A549 (cell line): ENCODE measurements at regions not wholly inside any gene's neighbourhood (a gene's known extent, or its start where the extent isn't known, plus 50 kb on each side); places are given as distances from the start of the nearest gene placed in this dataset.

Experiments
- ATAC-seq, 2 experiments: fragments of 200-7000 bp in 1 of 2; fragments of >200 bp in 1 of 2; cut with Nextera tagmentation in 1 of 2; cut with Tn5 transposase in 1 of 2; 3 replicates each; pipeline versions ENCODE4 v1.8.0 to v1.9.1; 2018 to 2020; ENCODE audit warnings: mild to moderate bottlenecking in 1 of 2, moderate library complexity in 1 of 2
- CTCF ChIA-PET: fragments of 300-600 bp; sonication (Branson Sonifier 250); formaldehyde crosslinking; extraction: SDS; loops from one replicate; lab custom pipeline; 2021; ENCODE audit warnings: antibody characterized with exemption, inconsistent platforms; lab: Yijun Ruan, JAX
- POLR2A ChIA-PET: fragments of 350-600 bp; formaldehyde crosslinking; extraction: SDS; loops from one replicate; lab custom pipeline; 2021; ENCODE audit warnings: antibody characterized with exemption, inconsistent platforms; lab: Yijun Ruan, JAX
- DNase-seq, 2 experiments: peaks; one replicate each; pipeline versions ENCODE4 v3.0.0 to v3.0.0-alpha.2; 2011 to 2016; ENCODE audit warnings: low read depth in 1 of 2, low spot score in 1 of 2
- FAIRE-seq: peaks from 2 replicates; lab custom pipeline; 2011; peaks lifted over from hg19 to GRCh38; lab: Jason Lieb, UNC
- H3K27ac ChIP-seq, 2 experiments: fragments of >200 bp; sonication (Bioruptor Twin); formaldehyde crosslinking; 3 replicates each; pipeline ENCODE4 v1.5.1; 2016 to 2017
- H3K4me1 ChIP-seq: fragments of >200 bp; sonication (Bioruptor Twin); formaldehyde crosslinking; 3 replicates; pipeline ENCODE4 v1.6.1; 2016
- H3K4me2 ChIP-seq: fragments of >200 bp; sonication (Bioruptor Twin); formaldehyde crosslinking; 3 replicates; pipeline ENCODE4 v1.6.1; 2016
- H3K4me3 ChIP-seq: fragments of >200 bp; sonication (Bioruptor Twin); formaldehyde crosslinking; 3 replicates; pipeline ENCODE4 v1.5.1; 2016
- H3K9me3 ChIP-seq: fragments of >200 bp; sonication (Bioruptor Twin); formaldehyde crosslinking; 3 replicates; pipeline ENCODE4 v1.6.1; 2016
- EHF ChIP-seq: fragments of 250-450 bp; sonication (Bioruptor Pico); IDR thresholded peaks from 2 replicates; pipeline ENCODE4 v1.5.0; 2020; ENCODE audit warnings: mild to moderate bottlenecking
- EP300 ChIP-seq, 2 experiments: fragments of >200 bp; sonication (Bioruptor Twin); formaldehyde crosslinking; IDR thresholded peaks; 2 replicates in 1 of 2; 3 replicates in 1 of 2; pipeline ENCODE4 v1.6.1; 2016 to 2017
- FOSL2 ChIP-seq, 2 experiments: fragments of 450-650 bp in 1 of 2; fragments of >200 bp in 1 of 2; sonication (Bioruptor Twin) in 1 of 2; formaldehyde crosslinking; IDR thresholded peaks; 2 replicates each; pipeline versions ENCODE4 v1.5.0 to v1.6.1; 2016 to 2020; ENCODE audit warnings: mild to moderate bottlenecking in 1 of 2, moderate library complexity in 1 of 2
- KDM1A ChIP-seq: fragments of 200-600 bp; sonication (generic); IDR thresholded peaks from 2 replicates; pipeline ENCODE4 v1.6.1; 2016; ENCODE audit warnings: low read depth, mild to moderate bottlenecking
- MAZ ChIP-seq: fragments of 150-350 bp; IDR thresholded peaks from 2 replicates; pipeline ENCODE4 v1.6.1; 2014; ENCODE audit warnings: antibody characterized with exemption, low read depth, low read length, borderline replicate concordance
- PHF8 ChIP-seq: fragments of 200-600 bp; sonication (generic); IDR thresholded peaks from 2 replicates; pipeline ENCODE4 v1.6.1; 2016; ENCODE audit warnings: low read depth, mild to moderate bottlenecking, antibody characterized with exemption, moderate library complexity, borderline replicate concordance
- RCOR1 ChIP-seq: fragments of 150-350 bp; IDR thresholded peaks from 2 replicates; pipeline ENCODE4 v1.6.1; 2014; ENCODE audit warnings: antibody characterized with exemption, low read length, low read depth
- RFX5 ChIP-seq: fragments of 450-650 bp; IDR thresholded peaks from 2 replicates; pipeline ENCODE4 v1.7.1; 2014; ENCODE audit warnings: antibody characterized with exemption, mild to moderate bottlenecking, moderate library complexity
- SMC3 ChIP-seq: fragments of >200 bp; sonication (Bioruptor Twin); formaldehyde crosslinking; IDR thresholded peaks from 3 replicates; pipeline ENCODE4 v1.6.1; 2018; ENCODE audit warnings: inconsistent platforms
- TFCP2L1 ChIP-seq: fragments of 250-450 bp; sonication (Bioruptor Pico); IDR thresholded peaks from 2 replicates; pipeline ENCODE4 v1.5.0; 2021; ENCODE audit warnings: mild to moderate bottlenecking
- ZFP36 ChIP-seq: fragments of 450-650 bp; IDR thresholded peaks from 2 replicates; pipeline ENCODE4 v1.6.1; 2014; ENCODE audit warnings: borderline replicate concordance; ENCODE audit not compliant: partially characterized antibody
- WGBS: methylation state at CpG from one replicate; pipeline ENCODE4 v1.1.6; 2017; ENCODE audit errors: missing lambda C conversion rate; 5-methylcytosine and 5-hydroxymethylcytosine counted together
- TF ChIP-seq, protein P1 (sequence below): fragments of 250-450 bp; sonication (Bioruptor Pico); IDR thresholded peaks from 2 replicates; pipeline ENCODE4 v1.5.0; 2020; ENCODE audit warnings: low read depth, mild to moderate bottlenecking, moderate library complexity
- TF ChIP-seq, protein P2 (sequence below): fragments of 200-600 bp; sonication (generic); IDR thresholded peaks from 2 replicates; pipeline ENCODE4 v1.6.1; 2016; ENCODE audit warnings: antibody characterized with exemption, mild to moderate bottlenecking, moderate library complexity
- TF ChIP-seq, protein P3 (sequence below): fragments of >200 bp; sonication (Bioruptor Twin); formaldehyde crosslinking; IDR thresholded peaks from 3 replicates; pipeline ENCODE4 v1.5.1; 2016
- TF ChIP-seq, protein P4 (sequence below): IDR thresholded peaks from 2 replicates; pipeline ENCODE4 v1.6.1; 2012

DNA sequence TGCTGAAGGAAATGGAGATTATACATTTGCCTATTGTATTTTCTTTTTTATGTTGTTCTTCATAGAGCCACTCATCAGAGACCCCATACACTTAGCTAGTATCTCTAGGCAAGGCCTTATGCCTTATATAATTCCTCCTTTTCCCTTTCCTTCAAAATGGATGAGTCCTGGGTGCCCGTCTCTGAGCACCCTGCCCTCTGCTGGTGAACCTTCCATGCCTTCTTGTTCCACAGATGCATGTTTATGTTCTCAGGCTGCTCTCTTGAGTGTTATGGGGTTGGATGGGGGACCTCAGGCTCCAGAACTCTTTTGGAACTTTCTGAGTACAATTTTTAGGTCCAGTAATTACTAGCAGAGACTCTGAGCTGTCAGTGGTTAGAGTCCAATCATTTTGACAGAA lies 368.6 kb upstream of the SPRED2 start:
- CTCF ChIA-PET = no interaction called here
- FAIRE-seq (no peak), DNase-seq (peak in 1 of 2 experiments; percentile 41), ATAC-seq (peak; percentile 54 to 74; a peak in 3 of 6 replicates)
- H3K27ac ChIP-seq = no peak overlapping the region
- POLR2A ChIA-PET = no interaction called here
- no peaks in the 10 kb centered on the region for H3K9me3 ChIP-seq
- no peaks in the 10 kb centered on the region for H3K4me1 ChIP-seq
- TF ChIP-seq KDM1A (no peak), SMC3 (0 out of 3 replicates have a peak, but pooled peaks have one; percentile 18), RCOR1 (no peak), EP300 (IDR thresholded peaks at IDR 0.05) (no peak), RFX5 (no peak), FOSL2 (IDR thresholded peaks at IDR 0.05) (no peak), FOSL2 (CRISPR knock-in tag; IDR thresholded peaks at IDR 0.05) (no peak)
- TF ChIP-seq, protein P1, sequence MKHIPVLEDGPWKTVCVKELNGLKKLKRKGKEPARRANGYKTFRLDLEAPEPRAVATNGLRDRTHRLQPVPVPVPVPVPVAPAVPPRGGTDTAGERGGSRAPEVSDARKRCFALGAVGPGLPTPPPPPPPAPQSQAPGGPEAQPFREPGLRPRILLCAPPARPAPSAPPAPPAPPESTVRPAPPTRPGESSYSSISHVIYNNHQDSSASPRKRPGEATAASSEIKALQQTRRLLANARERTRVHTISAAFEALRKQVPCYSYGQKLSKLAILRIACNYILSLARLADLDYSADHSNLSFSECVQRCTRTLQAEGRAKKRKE = no peak
- TF ChIP-seq, protein P2, sequence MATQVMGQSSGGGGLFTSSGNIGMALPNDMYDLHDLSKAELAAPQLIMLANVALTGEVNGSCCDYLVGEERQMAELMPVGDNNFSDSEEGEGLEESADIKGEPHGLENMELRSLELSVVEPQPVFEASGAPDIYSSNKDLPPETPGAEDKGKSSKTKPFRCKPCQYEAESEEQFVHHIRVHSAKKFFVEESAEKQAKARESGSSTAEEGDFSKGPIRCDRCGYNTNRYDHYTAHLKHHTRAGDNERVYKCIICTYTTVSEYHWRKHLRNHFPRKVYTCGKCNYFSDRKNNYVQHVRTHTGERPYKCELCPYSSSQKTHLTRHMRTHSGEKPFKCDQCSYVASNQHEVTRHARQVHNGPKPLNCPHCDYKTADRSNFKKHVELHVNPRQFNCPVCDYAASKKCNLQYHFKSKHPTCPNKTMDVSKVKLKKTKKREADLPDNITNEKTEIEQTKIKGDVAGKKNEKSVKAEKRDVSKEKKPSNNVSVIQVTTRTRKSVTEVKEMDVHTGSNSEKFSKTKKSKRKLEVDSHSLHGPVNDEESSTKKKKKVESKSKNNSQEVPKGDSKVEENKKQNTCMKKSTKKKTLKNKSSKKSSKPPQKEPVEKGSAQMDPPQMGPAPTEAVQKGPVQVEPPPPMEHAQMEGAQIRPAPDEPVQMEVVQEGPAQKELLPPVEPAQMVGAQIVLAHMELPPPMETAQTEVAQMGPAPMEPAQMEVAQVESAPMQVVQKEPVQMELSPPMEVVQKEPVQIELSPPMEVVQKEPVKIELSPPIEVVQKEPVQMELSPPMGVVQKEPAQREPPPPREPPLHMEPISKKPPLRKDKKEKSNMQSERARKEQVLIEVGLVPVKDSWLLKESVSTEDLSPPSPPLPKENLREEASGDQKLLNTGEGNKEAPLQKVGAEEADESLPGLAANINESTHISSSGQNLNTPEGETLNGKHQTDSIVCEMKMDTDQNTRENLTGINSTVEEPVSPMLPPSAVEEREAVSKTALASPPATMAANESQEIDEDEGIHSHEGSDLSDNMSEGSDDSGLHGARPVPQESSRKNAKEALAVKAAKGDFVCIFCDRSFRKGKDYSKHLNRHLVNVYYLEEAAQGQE = no peak
- TF ChIP-seq, protein P3, sequence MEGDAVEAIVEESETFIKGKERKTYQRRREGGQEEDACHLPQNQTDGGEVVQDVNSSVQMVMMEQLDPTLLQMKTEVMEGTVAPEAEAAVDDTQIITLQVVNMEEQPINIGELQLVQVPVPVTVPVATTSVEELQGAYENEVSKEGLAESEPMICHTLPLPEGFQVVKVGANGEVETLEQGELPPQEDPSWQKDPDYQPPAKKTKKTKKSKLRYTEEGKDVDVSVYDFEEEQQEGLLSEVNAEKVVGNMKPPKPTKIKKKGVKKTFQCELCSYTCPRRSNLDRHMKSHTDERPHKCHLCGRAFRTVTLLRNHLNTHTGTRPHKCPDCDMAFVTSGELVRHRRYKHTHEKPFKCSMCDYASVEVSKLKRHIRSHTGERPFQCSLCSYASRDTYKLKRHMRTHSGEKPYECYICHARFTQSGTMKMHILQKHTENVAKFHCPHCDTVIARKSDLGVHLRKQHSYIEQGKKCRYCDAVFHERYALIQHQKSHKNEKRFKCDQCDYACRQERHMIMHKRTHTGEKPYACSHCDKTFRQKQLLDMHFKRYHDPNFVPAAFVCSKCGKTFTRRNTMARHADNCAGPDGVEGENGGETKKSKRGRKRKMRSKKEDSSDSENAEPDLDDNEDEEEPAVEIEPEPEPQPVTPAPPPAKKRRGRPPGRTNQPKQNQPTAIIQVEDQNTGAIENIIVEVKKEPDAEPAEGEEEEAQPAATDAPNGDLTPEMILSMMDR = peak; percentile 32; the same call in 1 of the 3 replicates
- H3K4me3 ChIP-seq = no peak overlapping the region
- WGBS = 0% methylated on average over 1 of the region's 1 CpG
- no peak overlapping the region for H3K4me2 ChIP-seq

DNA sequence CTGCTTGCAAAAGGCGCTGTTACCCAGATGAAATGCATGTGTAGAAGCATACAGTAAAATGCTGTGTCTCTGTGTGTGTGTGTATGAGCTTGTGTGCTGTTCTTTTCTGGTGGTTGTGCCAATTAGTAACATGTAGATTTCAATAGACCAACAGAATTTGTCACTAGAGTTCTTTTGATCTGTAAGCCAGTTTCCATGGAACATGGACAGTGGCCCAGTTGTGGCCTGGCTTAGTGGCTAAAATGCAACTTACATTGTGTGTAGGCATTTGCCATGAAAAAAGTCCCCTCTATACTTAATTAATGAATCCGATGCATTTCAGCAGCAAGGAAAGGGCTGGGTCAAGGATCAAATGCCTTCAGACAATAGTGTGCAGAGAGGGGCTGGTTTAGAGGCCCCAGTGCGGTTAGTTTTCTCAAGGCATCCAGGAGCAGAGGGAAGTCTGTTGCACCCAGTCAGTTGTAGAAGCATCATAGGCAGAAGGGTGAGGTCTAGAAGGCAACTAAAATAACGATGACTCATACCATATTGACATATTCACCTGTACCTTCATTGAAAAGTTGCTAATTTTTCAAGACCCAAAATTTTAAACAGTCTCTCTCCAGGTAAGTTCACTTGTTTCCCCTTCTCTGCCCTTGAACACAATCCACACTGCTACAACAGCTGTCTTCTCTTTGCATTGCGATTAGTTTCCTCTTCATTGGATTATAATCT lies 366.9 kb upstream of the SPRED2 start:
- ATAC-seq (no peak), FAIRE-seq (no peak)
- CTCF ChIA-PET = no interaction called here

More for the DNA sequence above, 366.9 kb upstream of the SPRED2 start:
- H3K4me3 ChIP-seq = no peak overlapping the region
- POLR2A ChIA-PET = no interaction called here
- no peak overlapping the region for H3K4me2 ChIP-seq
- no peak for DNase-seq
- no peak overlapping the region for H3K27ac ChIP-seq
- TF ChIP-seq MAZ (no peak), EHF (CRISPR knock-in tag) (no peak), PHF8 (no peak), ZFP36 (no peak), FOSL2 (IDR thresholded peaks at IDR 0.05) (no peak), FOSL2 (CRISPR knock-in tag; IDR thresholded peaks at IDR 0.05) (peak; percentile 59; the same call in 1 of the 2 replicates), TFCP2L1 (CRISPR knock-in tag) (no peak)
- TF ChIP-seq, protein P3 = no peak
- TF ChIP-seq, protein P4, sequence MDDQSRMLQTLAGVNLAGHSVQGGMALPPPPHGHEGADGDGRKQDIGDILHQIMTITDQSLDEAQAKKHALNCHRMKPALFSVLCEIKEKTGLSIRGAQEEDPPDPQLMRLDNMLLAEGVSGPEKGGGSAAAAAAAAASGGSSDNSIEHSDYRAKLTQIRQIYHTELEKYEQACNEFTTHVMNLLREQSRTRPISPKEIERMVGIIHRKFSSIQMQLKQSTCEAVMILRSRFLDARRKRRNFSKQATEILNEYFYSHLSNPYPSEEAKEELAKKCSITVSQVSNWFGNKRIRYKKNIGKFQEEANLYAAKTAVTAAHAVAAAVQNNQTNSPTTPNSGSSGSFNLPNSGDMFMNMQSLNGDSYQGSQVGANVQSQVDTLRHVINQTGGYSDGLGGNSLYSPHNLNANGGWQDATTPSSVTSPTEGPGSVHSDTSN = no peak
- TF ChIP-seq, all 56 proteins: peak for 1
- Histone ChIP-seq H3K4me1 (no peaks in the 10 kb centered on the region), H3K9me3 (no peaks in the 10 kb centered on the region)
- 22% methylated on average over 5 of the region's 5 CpGs for WGBS
